ENCODE measurements at regions not wholly inside any gene's neighbourhood (a gene's known extent, or its start where the extent isn't known, plus 50 kb on each side); places are given as distances from the start of the nearest gene placed in this dataset.
"Not testable (repeated sequence)": the region's sequence is repeated elsewhere in the genome, so short reads cannot be mapped to it uniquely, and the experiment has no call there.

DNA sequence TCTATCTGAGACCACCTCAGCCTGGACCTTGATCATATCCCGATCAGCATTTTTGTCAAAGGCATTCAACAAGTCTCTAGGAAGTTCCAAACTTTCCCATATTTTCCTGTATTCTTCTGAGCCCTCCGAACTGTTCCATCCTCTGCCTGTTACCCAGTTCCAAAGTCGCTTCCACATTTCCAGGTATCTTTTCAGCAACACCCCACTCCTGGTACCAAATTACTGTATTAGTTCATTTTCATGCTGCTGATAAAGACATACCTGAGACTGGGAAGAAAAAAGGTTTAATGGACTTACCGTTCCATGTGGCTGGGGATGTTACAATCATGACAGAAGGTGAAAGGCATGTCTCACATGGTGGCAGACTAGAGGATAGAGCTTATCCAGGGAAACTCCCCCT lies 338.1 kb upstream of the LRRC3B start:
- DNase-seq: not testable (repeated sequence)

DNA sequence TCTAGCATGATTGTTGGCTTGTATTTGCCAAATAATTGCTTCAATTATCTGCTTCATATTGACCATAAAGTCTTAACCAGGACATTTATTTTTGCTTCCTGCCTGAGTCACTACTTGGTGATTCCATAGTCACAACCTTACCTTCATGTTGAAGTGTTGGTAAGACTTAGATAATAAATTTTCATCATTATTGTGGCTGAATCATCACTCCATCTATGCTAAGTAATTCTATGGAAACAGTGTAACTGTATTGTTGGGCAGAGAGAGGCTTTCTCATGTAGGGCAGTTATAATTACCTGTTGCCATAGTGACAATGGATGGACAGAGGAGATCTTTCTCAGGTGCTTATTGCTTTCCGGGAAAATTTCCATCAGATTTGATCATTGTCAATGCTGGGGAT lies 330.7 kb upstream of the LRRC3B start:
- DNase-seq: no peak

DNA sequence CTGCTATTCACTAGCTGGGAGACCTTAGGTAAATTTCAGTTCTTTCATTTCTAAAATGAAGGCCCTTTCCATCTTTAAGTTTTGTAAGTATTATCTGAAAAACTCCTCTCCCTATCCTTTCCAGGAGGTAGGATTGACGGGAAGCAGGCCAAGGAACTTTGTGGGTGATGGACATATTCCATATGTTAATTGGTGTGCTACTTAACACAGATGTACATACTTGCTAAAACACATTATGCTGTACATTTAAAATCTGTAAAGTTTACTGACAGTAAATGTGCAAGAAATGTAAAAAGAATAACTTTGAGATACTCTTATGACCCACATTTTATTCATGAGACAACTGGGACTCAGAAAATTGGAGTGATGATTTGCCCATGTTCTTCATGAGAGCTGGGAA lies 329.8 kb upstream of the LRRC3B start:
- DNase-seq: no peak

DNA sequence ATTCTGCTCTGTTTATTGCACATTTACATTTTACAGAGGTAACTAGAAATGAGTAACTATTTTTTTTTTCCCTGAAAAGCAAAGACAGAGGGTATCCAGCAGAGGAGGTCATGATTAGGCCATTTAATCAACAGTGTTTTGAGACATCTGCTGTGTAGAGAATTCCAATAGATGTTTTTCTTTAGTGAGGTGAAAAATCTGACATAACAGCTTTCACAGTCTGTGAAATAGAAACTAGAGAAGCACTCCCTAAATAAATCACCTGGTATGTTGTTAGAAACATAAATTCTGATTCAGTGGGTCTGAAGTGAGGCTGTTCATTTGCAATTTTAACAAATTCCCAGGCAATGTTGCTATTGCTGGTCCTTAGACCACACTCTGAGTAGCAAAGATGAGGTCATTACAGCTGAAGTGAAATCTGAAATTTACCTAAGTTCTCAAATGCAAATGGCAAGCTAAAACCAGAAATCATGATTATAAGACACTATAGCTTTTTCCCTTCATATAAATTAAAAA lies 329.2 kb upstream of the LRRC3B start:
- DNase-seq: no peak

DNA sequence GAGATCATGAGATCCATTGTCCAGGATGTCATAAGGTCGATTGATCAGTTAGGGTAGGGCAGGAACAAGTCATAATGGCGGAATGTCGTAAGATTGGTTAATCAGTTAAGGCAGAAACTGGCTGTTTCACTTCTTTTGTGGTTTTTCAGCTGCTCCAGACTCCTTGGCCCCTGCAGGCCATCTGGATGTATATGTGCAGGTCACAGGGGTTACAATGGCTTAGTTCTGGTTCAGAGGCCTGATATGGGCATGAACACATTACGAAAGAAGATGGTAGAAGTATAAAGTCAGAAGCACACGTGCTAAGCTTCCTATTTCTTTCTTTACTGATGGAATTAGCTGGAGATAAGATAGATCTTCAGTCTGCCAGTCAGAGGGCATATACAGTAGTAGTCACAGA lies 315.4 kb upstream of the LRRC3B start:
- DNase-seq: no peak

DNA sequence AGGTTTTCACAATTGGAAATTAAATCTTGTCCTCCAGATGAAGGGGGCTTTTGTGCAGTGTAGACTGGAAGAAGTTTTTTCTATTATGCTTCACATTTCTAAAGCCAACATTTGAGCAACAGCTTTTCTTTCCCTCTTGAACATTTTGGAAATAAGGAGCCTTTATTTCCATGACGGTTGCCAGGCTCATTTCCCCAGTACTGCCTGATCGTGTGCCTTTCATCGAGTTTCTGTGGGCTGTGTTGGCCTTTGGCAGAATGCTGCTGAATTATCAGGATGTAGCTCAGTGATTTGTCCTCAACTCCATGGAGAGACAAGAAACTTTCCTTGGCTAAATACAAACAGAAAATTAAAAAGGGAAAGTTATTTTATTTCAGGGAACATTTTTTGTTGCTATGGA lies 314.8 kb upstream of the LRRC3B start:
- peak; percentile 31 for DNase-seq

DNA sequence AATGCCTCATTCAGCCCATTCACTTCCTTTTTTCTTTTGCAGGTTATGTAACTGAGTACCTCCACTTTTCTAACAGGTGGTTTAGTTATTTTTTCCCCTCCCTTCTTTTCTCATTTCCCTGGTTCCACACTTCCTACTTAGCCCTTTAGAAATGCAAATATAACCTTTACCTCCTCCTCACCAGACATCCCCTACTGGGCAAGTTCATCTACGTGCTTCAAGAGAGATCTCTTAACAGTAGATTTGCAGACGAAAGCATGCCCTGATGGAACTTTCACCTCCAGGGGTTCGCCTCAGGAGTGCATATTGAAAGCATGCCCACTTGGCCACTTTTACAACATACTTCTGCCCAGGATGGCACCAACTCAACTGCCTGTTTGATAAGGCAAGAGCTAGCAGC lies 314.1 kb upstream of the LRRC3B start:
- DNase-seq: no peak

DNA sequence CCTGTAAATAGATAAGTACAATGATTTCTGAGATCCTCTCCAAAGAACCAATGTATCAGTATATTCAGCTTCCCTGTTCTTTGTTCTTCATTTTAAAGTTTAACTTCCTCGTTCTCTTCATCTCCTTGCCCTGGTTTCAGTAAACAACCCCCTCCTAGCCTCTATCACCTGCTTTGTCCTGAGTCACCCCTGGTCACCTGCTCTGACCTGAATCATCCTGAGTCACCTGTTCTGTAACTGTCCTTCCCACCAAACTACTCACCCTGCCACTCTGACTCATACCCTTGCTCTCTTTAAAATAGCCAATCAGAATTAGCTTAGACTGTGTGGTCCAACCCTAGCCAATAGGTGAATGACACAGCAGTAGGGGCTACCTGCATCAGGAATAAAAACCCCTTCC lies 313.0 kb upstream of the LRRC3B start:
- not testable (repeated sequence) for DNase-seq

DNA sequence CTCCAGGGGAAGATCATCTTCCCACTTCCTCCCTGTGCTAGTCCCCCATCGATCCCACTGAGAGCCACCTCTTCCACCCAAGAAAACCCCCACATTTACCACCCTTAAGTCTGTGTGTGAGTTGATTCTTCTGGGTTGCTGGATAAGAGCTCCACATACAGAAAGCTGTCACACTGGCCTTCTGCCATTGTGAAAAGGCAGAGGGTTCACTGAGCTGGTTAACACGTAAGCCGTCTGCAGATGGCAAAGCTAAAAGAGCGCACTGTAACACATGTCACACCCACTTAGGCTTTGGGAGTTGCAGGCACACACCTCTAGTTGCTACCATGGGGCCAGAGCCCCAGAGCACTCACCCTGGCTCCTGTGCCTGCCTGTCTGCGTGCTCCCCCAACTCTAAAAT lies 309.8 kb upstream of the LRRC3B start:
- DNase-seq: no peak

DNA sequence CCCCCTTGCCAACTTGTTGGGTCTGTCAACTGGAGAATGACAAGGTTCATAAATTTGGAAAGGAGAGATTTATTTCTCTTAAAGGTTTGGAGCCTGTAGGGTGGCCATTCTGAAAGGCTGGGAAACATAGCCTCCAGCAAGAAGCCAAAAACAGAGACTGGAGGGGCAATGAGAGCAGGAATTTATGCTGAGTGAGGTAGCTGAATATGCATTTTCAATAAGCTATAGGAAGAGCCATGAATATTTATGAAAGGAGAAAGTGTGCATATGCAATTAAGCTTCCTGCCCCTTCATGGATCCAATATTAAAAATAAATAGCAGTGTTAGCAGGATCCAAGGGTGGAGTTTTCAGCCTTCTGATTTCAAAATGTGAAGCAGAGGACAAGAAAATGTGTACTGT lies 306.1 kb upstream of the LRRC3B start:
- no peak for DNase-seq

DNA sequence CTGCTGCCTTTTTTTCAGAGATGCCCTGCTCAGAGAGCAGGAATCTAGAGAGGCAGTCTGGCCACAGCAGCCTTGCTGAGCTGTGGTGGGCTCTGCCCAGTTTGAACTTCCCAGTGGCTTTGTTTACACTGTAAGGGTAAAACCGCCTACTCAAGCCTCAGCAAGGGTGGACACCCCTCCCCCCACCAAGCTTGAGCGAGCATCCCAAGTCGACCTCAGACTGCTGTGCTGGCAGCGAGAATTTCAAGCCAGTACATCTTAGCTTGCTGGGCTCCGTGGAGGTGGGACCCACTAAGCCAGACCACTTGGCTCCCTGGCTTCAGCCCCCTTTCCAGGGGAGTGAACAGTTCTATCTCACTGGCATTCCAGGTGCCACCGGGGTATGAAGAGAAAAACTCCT lies 298.8 kb upstream of the LRRC3B start:
- not testable (repeated sequence) for DNase-seq

DNA sequence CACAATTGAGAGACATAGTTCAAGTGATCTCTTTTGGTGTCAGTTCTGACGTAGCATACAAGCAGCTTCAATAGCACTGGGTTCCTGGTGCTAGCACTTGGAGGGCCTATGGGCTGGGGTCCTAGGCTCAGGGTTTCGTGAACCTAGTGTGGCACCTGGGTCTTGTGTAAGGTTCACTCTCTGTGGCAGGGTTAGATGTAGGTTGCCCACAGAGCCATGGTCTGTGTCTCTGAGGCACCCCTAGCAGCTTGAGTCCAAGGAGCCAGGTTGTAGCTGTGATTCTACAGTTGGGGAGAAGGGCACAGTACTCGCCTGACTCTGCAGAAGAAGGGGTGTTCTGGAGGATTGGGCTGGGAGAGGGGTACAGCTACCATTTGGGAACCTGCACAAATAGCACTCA lies 282.6 kb upstream of the LRRC3B start:
- DNase-seq: no peak

DNA sequence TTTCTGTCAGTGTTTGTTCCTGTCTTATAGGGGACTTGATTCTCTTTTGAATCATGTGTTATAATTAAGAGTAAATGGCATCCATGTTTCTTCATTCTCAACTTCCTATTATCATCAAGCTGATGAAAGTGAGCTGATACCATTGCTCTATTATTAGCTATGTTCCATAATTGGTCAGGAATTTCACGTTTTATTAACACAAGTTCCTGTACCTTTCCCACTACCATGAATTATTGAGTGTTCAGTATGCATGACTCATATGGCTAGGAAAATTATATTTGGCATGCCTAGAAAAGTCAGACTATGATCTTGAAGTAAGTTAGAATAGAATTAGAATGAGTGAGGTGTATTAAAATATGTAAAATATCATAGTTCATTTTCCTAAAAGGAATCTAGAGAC lies 278.9 kb upstream of the LRRC3B start:
- no peak for DNase-seq

DNA sequence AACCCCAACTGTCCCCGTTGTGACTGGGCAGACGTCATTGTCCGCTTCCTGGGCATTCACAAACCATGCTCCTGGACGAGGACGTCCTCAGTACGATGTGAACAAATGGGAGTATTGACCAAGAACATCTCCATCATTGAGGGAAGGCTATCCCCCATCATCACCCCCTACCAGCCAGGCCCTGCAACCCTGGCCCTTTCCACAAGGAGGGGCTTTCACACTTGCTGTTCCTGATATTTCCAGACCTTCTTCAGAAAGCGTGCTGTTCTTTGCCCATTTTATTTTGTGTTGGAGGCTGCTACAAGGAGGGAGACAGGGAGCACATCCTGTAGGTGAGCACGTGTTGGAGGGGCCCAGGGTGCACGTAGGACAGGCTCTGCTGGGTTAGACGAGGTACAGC lies 277.0 kb upstream of the LRRC3B start:
- DNase-seq: no peak

DNA sequence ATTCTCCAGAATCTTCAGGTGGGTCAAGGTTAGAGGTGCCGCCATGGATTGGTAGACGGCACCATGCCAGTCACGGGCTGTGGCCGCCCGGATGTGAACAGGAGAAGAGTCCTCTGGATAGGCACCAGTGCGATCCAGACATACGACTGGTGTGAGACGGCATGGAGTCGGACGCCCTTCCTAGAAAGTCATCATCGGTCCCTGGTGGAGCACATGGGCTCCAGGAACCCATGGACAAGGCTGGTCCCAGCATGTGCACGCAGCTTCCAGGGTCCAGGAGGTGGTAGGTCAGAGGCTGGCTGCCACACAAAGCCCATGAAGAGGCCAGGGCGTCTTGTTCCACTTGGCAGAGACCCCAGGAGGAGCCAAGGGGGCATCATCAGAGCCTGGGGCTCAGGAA lies 276.1 kb upstream of the LRRC3B start:
- no peak for DNase-seq

DNA sequence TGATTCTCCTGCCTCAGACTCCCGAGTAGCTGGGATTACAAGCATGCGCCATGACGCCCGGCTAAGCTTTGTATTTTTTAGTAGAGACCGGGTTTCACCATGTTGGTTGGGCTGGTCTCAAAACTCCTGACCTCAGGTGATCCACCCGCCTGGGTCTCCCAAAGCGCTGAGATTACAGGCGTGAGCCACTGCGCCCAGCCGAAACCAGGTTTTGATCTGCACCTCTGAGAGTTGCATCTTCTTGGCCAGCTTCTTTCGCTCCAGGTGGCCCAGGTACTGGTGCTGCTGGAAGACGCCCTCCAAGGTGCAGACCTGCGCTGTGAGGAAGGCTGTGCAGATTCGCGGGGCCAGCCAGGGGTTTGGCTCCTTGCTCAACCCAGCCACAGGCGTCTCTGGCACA lies 275.4 kb upstream of the LRRC3B start:
- DNase-seq: no peak

DNA sequence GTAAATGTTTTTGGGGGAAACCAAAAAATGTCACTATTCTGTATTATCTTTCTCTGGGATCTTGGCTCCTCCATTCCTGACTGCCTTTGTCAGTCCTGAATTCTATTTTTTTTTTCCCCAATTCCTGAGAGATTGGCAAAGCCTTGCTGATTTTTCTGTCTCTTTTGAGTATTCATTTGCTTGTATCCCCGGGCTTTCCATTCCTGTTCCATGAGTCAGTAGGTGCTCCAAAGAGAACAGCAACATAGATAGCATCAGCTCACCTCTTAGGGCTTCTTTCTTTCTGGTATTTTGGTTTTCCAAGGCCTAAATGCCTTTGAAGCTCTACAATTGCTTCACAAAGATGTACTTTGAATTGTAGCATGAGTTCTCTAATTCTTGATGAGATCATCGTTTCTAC lies 271.7 kb upstream of the LRRC3B start:
- DNase-seq: no peak

DNA sequence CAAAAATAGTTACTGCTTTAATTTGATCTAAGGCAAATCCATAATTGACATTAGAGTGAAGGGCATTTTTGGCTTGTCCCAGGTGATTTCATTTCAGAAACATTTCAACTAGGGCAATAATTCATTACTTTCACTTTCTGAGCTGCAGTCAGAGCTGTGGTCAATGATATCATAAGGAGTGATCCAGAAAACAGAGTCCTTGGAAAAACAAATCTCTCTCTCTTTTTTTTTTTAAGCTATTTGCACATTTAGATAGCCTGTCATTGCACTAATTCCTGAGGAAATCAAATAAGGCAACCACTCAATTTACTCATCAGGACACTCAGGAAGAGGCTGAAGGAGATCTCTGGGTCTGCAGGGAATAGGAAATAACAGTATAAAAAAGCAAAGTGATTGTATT lies 269.5 kb upstream of the LRRC3B start:
- no peak for DNase-seq

DNA sequence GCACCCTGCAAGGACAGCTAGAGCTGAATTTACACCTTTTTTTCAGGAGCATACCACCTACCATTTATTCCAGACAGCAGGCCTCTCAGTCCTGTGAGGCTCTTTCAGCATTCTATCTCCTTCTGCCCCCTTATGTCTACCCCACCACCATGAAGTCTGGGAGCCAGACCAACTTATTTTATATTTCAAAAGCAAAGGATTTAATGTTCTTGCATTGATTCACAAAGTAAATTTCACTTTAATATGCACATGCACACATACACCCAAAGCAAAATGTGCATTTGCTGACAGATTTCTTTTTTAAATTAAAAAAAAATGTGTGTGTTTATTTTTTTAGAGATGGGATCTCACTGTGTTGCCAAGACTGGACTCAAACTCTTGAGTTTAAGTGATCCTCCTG lies 264.2 kb upstream of the LRRC3B start:
- no peak for DNase-seq

DNA sequence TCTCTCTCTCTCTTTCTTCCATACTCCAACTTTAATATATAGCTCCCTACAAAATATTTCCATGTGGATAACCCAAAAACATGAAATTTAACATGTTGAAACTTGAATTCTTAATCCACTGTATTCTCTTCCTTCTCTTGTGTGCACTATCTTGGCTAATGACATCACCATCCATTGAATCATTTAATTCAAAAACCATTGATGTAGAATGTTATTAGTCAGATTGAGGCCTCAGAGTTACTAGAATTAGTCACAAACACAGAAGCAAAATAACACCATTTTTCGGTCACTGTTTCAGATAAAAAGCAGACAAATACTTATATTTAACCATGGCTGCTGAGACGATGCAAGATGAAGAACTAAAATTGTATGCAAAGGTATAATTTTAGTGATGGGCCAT lies 256.9 kb upstream of the LRRC3B start:
- DNase-seq: no peak

DNA sequence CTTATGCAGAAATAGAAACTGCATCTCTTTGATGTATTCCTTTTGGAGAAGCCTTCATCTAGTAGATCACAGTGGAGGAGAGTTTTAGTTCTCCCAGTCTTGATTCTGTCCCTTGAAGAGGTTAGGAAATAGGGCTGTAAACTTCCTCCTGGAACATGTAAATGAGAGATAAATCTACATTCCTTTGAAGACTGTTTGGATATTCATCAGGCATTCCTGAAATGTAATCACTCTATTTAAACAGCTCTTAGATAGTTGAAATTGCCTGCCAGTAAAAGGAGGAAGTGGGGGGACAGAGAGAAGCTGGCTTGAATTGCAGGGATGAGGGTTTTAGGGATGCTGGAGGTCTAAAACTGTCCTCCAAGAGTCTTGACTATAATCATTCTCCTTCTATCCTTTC lies 254.3 kb upstream of the LRRC3B start:
- DNase-seq: no peak

DNA sequence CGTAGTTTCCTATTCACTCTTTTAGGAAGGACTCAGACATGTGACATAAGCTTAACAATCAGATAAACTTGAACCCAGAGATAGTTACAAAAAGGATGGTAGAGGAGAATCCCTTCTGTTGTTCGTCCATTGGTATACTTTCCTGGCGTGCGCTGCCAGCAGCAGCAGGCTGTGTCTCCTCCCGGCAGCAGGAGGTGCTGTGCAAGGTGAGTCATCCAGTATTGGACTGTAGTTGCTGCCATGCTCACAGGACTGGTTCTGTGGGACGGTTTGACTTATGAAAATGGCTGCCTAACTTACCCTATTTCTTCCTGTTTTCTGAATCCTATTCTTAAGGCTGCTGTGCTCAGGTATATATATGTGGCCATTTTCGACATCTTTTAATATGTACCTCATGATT lies 253.4 kb upstream of the LRRC3B start:
- no peak for DNase-seq

DNA sequence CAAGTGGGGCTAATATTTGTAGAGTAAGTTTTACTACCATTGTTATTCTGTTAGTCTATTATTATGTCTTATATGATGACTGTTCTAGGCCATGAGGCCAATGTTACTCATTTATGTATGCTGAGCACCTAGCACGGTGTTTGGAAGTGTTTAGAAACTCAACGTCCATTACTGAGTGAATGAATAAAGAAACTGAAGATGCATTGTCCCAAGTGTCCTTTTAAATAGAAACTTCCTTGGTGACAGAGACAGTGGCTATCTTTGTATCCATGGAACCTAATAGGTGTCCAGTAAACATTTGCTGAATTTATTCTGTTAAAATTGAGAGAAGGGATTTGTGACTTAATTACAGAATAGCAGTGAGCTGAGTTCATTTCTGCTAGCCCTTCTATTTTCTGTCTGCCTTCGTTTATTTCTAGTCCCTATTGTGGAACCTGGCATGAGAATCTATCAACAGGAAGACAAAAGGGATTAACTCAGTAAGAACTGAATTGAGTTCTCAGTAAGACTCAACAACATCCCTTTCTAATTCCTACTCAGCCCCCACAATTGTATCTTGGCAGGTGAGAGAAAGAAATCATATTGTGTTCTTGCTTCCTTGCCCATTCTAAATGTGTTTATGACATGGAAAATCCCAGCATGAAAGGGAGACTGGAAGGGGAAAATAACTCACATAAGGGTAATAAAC lies 246.6 kb upstream of the LRRC3B start:
- peak; percentile 14 for DNase-seq

DNA sequence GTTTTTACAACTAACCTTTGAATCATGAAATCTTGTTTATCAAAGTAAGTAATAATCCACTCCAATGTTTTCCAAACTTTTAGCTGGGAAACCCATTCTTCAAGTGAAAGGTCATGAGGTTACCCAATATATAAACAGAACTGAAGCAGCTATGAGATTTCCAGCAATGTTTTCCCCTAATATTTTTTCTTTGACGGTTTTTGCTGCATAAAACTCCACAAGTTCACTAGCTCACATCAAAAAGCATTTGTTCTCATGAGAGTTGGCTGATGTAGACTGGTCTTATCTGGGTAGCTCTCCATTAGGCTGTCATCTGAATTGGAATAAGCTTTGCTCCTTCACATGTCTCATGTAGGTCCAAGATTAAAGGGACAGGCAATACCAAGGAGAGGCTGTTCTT lies 241.2 kb upstream of the LRRC3B start:
- no peak for DNase-seq

DNA sequence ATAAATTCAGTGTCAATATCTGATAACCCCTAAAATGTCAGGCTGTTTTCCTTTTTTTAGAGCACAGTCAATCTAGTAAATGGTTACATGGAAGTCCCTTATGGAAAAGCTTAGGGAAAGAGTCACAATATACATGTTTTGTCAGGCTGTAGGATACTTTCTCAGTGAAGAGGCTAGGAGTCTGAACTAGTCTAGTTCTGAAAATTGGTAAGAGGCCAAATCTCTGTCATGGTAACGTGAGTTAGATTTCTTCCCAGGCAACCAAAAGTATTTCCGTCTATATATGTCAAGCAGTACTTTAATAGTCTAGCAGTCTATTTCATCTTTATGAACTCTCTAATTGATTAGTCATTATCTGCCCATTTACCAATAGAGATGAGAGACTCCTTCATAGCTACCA lies 215.9 kb upstream of the LRRC3B start:
- no peak for DNase-seq

DNA sequence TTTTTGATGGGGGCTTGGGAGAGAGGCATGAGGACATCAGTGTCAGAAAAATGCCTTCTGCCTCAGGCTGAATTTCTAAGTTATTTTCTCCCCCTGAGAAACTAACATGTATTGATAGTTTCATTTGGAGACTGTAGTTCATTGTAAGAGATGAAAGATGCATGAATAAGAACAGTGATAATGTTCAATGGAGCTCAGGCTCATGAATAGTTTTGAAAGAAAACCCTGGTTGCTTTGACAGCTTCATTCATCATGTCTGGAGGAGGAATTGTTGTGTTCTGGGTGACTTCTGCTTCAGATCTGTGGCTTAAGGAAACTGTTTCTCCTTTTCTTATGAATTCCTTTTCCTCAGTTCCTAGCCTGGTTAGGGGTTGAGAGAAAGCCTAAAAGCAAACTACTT lies 204.0 kb upstream of the LRRC3B start:
- DNase-seq: no peak
